ENCODE measurements at regions not wholly inside any gene's neighbourhood (a gene's known extent, or its start where the extent isn't known, plus 50 kb on each side); places are given as distances from the start of the nearest gene placed in this dataset.
"Not testable (repeated sequence)": the region's sequence is repeated elsewhere in the genome, so short reads cannot be mapped to it uniquely, and the experiment has no call there.

DNA sequence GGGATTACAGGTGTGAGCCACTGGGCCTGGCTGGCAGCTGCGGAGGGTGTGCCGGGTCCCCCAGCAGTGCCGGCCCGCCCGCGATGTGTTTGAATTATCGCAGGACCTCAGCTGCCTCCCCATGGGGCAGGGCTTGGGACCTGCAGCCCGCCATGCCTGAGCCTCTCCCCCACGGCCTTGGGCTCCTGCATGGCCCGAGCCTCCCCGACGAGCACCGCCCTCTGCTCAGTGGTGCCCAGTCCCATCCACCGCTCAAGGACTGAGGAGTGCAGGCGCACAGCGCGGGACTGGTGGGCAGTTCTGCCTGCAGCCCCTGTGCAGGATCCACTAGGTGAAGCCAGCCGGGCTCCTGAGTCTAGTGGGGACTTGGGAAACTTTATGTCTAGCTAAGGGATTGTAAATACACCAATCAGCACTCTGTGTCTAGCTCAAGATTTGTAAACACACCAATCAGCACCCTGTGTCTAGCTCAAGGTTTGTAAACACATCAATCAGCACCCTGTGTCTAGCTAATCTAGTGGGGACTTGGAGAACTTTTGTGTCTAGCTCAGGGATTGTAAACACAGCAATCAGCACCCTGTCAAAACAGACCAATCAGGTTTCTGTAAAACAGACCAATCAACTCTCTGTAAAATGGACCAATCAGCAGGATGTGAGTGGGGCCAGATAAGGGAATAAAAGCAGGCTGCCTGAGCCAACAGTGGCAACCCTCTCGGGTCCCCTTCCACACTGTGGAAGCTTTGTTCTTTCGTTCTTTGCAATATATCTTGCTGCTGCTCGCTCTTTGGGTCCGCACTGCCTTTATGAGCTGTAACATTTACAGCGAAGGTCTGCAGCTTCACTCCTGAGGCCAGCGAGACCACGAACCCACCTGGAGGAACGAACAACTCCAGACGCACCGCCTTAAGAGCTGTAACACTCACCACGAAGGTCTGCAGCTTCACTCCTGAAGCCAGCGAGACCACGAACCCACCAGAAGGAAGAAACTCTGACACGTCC, 287.8 kb downstream of the ALG10 start:
- H3K27ac ChIP-seq (ENCODE audit: low read depth, low read length); H3K9me3 ChIP-seq (ENCODE audit: control insufficient read depth in 3 of 3, low read length in 3 of 3): not testable (repeated sequence)

DNA sequence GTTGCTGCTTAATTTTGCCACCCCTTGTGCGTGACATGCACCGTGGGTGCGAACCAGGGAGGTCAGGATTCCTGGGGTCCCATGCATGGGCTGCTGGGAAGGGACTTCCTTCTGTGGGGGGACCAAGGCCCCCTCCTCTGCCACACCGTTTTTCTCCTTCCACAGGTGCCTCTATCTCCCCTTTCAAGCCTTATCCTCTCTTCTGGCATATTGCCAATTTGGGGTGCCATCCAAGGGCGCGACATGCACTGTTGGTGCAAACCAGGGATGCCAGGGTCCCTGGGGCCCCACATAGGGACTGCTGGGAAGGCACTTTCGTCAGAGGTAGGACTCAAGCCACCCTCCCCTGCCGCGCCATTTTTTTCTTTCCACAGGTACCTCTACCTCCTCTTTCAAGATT, 289.0 kb downstream of the ALG10 start:
- no peak overlapping the region for H3K4me3 ChIP-seq (ENCODE audit: low read length in 3 of 3)
- peaks cover 0 to 4% (median 0%) of the 10 kb centered on the region in 3 donors for H3K9me3 ChIP-seq (ENCODE audit: control insufficient read depth in 3 of 3, low read length in 3 of 3)
- H3K36me3 ChIP-seq (ENCODE audit: control insufficient read depth in 3 of 3, insufficient read depth in 3 of 3, low read length in 3 of 3), result no peaks in the 10 kb centered on the region
- H3K9ac ChIP-seq (ENCODE audit: low read depth in 1 of 3, low read length in 3 of 3), result no peak overlapping the region
- no peak overlapping the region for H3K27ac ChIP-seq (ENCODE audit: low read depth, low read length)
- H3K4me1 ChIP-seq (ENCODE audit: control insufficient read depth in 3 of 3, insufficient read depth in 3 of 3, low read length in 3 of 3), result no peaks in the 10 kb centered on the region
- no peaks in the 10 kb centered on the region for H3K27me3 ChIP-seq (ENCODE audit: control insufficient read depth in 3 of 3, insufficient read depth in 3 of 3, low read length in 3 of 3)

More for the DNA sequence above, 287.8 kb downstream of the ALG10 start:
- H3K9ac ChIP-seq (ENCODE audit: low read depth in 1 of 3, low read length in 3 of 3); H3K4me3 ChIP-seq (ENCODE audit: low read length in 3 of 3); H3K4me1 ChIP-seq (ENCODE audit: control insufficient read depth in 3 of 3, insufficient read depth in 3 of 3, low read length in 3 of 3); H3K27me3 ChIP-seq (ENCODE audit: control insufficient read depth in 3 of 3, insufficient read depth in 3 of 3, low read length in 3 of 3); H3K36me3 ChIP-seq (ENCODE audit: control insufficient read depth in 3 of 3, insufficient read depth in 3 of 3, low read length in 3 of 3): not testable (repeated sequence)

DNA sequence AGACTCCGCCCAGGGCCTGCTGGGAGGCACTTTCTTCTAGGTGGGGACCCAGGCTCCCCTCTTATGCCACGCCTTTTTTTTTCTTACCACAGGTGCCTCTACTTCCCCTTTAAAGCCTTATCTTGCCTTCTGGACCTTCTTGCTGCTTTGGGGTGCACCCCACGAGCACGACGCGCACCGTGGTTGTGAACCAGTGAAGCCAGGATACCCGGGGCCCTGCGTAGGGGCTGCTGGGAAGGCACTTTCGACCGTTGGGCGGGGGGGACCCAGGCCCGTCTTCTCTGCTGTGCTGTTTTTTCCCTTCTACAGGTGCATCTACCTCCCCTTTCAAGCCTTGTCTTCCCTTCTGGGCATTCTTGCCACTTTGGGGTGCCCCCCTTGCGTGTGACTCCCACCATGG, 305.4 kb downstream of the ALG10 start:
- peaks cover 0 to 5% (median 0%) of the 10 kb centered on the region in 3 donors for H3K27me3 ChIP-seq (ENCODE audit: control insufficient read depth in 3 of 3, insufficient read depth in 3 of 3, low read length in 3 of 3)
- peaks cover 0 to 2% (median 0%) of the 10 kb centered on the region in 3 donors for H3K9me3 ChIP-seq (ENCODE audit: control insufficient read depth in 3 of 3, low read length in 3 of 3)

DNA sequence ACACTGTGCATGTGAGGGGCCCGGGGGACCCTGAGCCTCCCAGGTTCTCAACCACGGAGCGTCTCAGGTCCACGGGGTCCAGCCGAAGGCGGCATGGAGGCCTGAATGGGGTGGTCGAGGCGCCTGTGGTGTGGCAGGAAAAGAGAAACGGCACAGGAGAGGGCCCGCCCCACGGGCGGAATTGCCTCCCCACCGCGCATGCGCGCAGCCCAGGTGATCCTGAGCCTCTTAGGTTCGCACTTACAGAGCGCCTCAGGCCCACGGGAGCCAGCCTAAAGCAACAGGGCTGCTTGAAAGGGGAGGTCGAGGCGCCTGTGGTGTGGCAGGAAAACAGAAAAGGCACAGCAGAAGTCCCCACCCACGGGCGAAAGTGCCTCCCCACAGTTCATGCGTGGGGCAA, 311.0 kb downstream of the ALG10 start:
- Histone ChIP-seq H3K4me3 (ENCODE audit: low read length in 3 of 3) (no peak overlapping the region), H3K27ac (ENCODE audit: low read depth, low read length) (no peak overlapping the region), H3K9ac (ENCODE audit: low read depth in 1 of 3, low read length in 3 of 3) (no peak overlapping the region), H3K36me3 (ENCODE audit: control insufficient read depth in 3 of 3, insufficient read depth in 3 of 3, low read length in 3 of 3) (no peaks in the 10 kb centered on the region), H3K9me3 (ENCODE audit: control insufficient read depth in 3 of 3, low read length in 3 of 3) (peaks cover 0 to 2% (median 0%) of the 10 kb centered on the region in 3 donors), H3K4me1 (ENCODE audit: control insufficient read depth in 3 of 3, insufficient read depth in 3 of 3, low read length in 3 of 3) (no peaks in the 10 kb centered on the region), H3K27me3 (ENCODE audit: control insufficient read depth in 3 of 3, insufficient read depth in 3 of 3, low read length in 3 of 3) (peaks cover 0 to 10% (median 0%) of the 10 kb centered on the region in 3 donors)

More for the DNA sequence above, 305.4 kb downstream of the ALG10 start:
- Histone ChIP-seq H3K27ac (ENCODE audit: low read depth, low read length) (no peak overlapping the region), H3K4me1 (ENCODE audit: control insufficient read depth in 3 of 3, insufficient read depth in 3 of 3, low read length in 3 of 3) (no peaks in the 10 kb centered on the region), H3K9ac (ENCODE audit: low read depth in 1 of 3, low read length in 3 of 3) (no peak overlapping the region), H3K4me3 (ENCODE audit: low read length in 3 of 3) (no peak overlapping the region), H3K36me3 (ENCODE audit: control insufficient read depth in 3 of 3, insufficient read depth in 3 of 3, low read length in 3 of 3) (no peaks in the 10 kb centered on the region)

DNA sequence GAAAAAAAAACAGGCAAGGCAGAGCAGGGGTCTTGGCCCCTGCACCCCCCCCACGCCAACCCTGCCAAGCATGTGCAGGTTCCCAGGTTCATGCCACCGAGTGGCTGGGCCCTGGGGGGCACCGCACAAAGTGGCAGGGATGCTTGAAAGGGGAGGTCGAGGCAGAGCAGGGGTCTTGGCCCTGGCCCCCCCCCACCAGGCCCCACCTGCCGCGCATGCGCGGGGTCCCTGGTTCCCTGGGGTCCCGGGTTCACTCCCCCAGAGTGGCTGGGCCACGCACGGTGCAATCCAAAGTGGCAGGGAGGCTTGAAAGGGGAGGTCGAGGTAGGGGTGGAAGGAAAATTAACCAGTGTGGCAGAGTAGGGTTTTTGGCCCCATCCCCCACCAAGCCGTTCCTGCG, 312.2 kb downstream of the ALG10 start:
- H3K27me3 ChIP-seq (ENCODE audit: control insufficient read depth in 3 of 3, insufficient read depth in 3 of 3, low read length in 3 of 3), result peaks cover 0 to 10% (median 0%) of the 10 kb centered on the region in 3 donors
- H3K4me3 ChIP-seq (ENCODE audit: low read length in 3 of 3), result no peak overlapping the region
- no peak overlapping the region for H3K9ac ChIP-seq (ENCODE audit: low read depth in 1 of 3, low read length in 3 of 3)
- H3K9me3 ChIP-seq (ENCODE audit: control insufficient read depth in 3 of 3, low read length in 3 of 3), result peaks cover 0 to 2% (median 0%) of the 10 kb centered on the region in 3 donors
- no peak overlapping the region for H3K27ac ChIP-seq (ENCODE audit: low read depth, low read length)
- H3K4me1 ChIP-seq (ENCODE audit: control insufficient read depth in 3 of 3, insufficient read depth in 3 of 3, low read length in 3 of 3), result no peaks in the 10 kb centered on the region
- H3K36me3 ChIP-seq (ENCODE audit: control insufficient read depth in 3 of 3, insufficient read depth in 3 of 3, low read length in 3 of 3), result no peaks in the 10 kb centered on the region

DNA sequence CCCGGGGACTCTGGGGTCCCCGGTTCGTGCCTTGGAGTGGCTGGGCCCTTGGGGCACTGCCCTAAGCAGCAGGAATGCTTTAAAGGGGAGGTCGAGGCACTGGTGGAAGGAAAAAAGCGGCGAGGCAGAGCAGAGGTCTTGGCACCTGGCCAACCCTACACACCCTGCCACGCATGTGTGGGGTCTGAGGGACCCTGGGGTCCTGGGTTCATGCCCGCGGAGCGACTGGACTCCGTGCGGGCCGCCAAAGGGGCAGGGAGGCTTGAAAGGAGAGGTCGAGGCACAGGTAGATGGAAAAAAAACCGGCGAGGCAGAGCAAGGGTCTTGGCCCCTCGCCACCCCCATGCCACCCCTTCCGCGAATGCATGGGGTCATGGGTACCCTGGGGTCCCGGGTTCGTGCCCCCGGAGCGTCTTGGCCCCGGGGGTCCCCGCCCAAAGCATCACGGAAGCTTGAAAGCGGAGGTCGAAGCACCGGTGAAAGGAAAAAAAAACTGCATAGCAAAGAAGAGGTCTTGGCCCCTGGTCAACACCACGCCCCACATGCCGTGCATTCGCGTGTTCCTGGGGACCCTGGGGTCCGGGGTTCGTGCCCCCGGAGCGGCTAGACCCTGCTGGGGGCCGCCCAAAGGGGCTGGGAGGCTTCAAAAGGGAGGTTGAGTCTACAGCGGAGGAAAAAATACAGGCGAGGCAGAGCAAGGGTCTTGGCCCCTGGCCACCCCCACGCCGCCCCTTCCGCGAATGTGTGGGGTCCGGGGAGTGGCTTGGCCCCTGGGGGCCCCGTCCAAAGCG, 312.9 kb downstream of the ALG10 start:
- Histone ChIP-seq H3K36me3 (ENCODE audit: control insufficient read depth in 3 of 3, insufficient read depth in 3 of 3, low read length in 3 of 3) (no peaks in the 10 kb centered on the region), H3K9ac (ENCODE audit: low read depth in 1 of 3, low read length in 3 of 3) (no peak overlapping the region), H3K4me3 (ENCODE audit: low read length in 3 of 3) (no peak overlapping the region), H3K4me1 (ENCODE audit: control insufficient read depth in 3 of 3, insufficient read depth in 3 of 3, low read length in 3 of 3) (no peaks in the 10 kb centered on the region), H3K27ac (ENCODE audit: low read depth, low read length) (no peak overlapping the region), H3K27me3 (ENCODE audit: control insufficient read depth in 3 of 3, insufficient read depth in 3 of 3, low read length in 3 of 3) (peaks cover 0 to 10% (median 0%) of the 10 kb centered on the region in 3 donors), H3K9me3 (ENCODE audit: control insufficient read depth in 3 of 3, low read length in 3 of 3) (peaks cover 0 to 2% (median 0%) of the 10 kb centered on the region in 3 donors)

DNA sequence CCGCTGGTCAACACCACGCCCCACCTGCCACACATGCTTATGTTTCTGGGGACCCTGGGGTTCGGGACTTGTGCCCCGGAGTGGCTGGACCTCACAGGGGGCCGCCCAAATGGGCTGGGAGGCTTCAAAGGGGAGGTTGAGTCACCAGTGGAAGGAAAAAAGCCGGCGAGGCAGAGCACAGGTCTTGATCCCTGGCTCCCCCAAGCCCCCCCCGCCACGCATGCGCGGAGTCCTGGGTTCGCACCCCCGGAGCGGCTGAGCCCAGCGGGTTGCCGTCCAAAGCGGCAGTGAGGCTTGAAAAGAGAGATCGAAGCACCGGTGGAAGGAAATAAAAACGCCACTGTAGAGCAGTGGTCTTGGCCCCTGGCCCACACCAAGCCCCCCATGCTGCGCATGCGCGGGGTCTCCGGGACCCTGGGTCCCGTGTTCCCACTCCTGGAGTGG, 313.5 kb downstream of the ALG10 start:
- H3K9ac ChIP-seq (ENCODE audit: low read depth in 1 of 3, low read length in 3 of 3), result no peak overlapping the region
- no peaks in the 10 kb centered on the region for H3K36me3 ChIP-seq (ENCODE audit: control insufficient read depth in 3 of 3, insufficient read depth in 3 of 3, low read length in 3 of 3)
- H3K9me3 ChIP-seq (ENCODE audit: control insufficient read depth in 3 of 3, low read length in 3 of 3), result peaks cover 0 to 2% (median 0%) of the 10 kb centered on the region in 3 donors
- H3K27ac ChIP-seq (ENCODE audit: low read depth, low read length), result no peak overlapping the region
- H3K4me3 ChIP-seq (ENCODE audit: low read length in 3 of 3), result no peak overlapping the region
- peaks cover 0 to 10% (median 0%) of the 10 kb centered on the region in 3 donors for H3K27me3 ChIP-seq (ENCODE audit: control insufficient read depth in 3 of 3, insufficient read depth in 3 of 3, low read length in 3 of 3)
- no peaks in the 10 kb centered on the region for H3K4me1 ChIP-seq (ENCODE audit: control insufficient read depth in 3 of 3, insufficient read depth in 3 of 3, low read length in 3 of 3)

DNA sequence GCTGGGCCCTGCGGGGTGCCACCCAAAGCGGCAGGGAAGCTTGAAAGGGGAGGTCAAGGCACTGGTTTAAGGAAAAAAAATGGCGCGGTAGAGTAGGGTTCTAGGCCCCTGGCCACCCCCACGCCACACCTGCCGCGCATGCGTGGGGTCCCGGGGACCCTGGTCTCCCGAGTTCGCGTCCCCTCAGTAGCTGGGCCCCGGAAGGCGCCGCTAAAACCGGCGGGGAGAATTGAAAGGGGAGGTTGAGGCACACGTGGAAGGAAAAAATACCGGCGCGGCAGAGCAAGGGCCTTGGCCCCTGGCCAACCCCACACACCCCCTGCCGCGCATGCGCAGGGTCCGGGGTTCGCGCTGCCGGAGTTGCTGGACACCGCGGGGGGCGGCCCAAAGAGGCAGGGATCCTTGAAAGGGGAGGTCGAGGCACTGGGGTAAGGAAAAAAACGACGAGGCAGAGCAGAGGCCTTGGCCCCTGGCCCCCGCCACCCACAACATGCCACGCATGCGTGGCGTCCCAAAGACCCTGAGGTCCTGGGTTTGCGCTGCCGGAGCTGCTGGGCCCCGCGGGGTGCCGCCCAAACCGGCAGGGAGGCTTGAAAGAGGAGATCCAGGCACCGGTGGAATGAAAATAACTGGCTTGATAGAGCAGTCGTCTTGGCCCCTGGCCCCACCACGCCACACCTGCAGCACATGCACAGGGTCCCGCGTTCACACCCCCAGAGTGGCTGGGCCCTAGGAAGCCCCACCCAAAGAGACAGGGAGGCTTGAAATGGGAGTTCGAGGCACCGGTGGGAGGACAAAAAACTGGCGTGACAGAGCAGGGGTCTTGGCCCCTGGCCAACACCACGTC, 314.5 kb downstream of the ALG10 start:
- Histone ChIP-seq H3K36me3 (ENCODE audit: control insufficient read depth in 3 of 3, insufficient read depth in 3 of 3, low read length in 3 of 3) (no peaks in the 10 kb centered on the region), H3K4me1 (ENCODE audit: control insufficient read depth in 3 of 3, insufficient read depth in 3 of 3, low read length in 3 of 3) (no peaks in the 10 kb centered on the region), H3K9me3 (ENCODE audit: control insufficient read depth in 3 of 3, low read length in 3 of 3) (peaks cover 0 to 2% (median 0%) of the 10 kb centered on the region in 3 donors), H3K4me3 (ENCODE audit: low read length in 3 of 3) (no peak overlapping the region), H3K9ac (ENCODE audit: low read depth in 1 of 3, low read length in 3 of 3) (no peak overlapping the region), H3K27me3 (ENCODE audit: control insufficient read depth in 3 of 3, insufficient read depth in 3 of 3, low read length in 3 of 3) (peaks cover 0 to 10% (median 0%) of the 10 kb centered on the region in 3 donors), H3K27ac (ENCODE audit: low read depth, low read length) (no peak overlapping the region)

DNA sequence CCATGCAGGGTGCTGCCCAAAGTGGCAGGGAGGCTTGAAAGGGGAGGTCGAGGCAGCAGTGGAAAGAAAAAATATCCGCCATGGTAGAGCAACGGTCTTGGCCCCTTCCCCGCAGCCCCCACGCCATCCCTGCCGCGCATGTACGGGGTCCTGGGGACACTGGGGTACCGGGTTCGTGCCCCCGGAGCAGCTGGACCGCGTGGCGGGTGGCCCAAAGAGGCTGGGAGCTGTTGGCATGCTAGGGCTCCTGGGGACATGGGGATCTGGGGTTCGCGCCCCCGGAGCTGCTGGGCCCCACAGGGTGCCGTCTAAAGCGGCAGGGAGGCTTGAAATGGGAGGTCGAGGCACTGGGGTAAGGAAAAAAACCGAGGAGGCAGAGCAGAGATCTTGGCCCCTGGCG, 316.5 kb downstream of the ALG10 start:
- Histone ChIP-seq H3K27me3 (ENCODE audit: control insufficient read depth in 3 of 3, insufficient read depth in 3 of 3, low read length in 3 of 3) (no peaks in the 10 kb centered on the region), H3K9me3 (ENCODE audit: control insufficient read depth in 3 of 3, low read length in 3 of 3) (no peaks in the 10 kb centered on the region), H3K27ac (ENCODE audit: low read depth, low read length) (no peak overlapping the region)

More for the DNA sequence above, 316.5 kb downstream of the ALG10 start:
- no peaks in the 10 kb centered on the region for H3K36me3 ChIP-seq (ENCODE audit: control insufficient read depth in 3 of 3, insufficient read depth in 3 of 3, low read length in 3 of 3)
- H3K9ac ChIP-seq (ENCODE audit: low read depth in 1 of 3, low read length in 3 of 3), result no peak overlapping the region
- H3K4me1 ChIP-seq (ENCODE audit: control insufficient read depth in 3 of 3, insufficient read depth in 3 of 3, low read length in 3 of 3), result no peaks in the 10 kb centered on the region
- H3K4me3 ChIP-seq (ENCODE audit: low read length in 3 of 3), result no peak overlapping the region

All from skeletal muscle tissue (tissue), 3 donors.